ENCODE measurements at regions not wholly inside any gene's neighbourhood (a gene's known extent, or its start where the extent isn't known, plus 50 kb on each side); places are given as distances from the start of the nearest gene placed in this dataset.

DNA sequence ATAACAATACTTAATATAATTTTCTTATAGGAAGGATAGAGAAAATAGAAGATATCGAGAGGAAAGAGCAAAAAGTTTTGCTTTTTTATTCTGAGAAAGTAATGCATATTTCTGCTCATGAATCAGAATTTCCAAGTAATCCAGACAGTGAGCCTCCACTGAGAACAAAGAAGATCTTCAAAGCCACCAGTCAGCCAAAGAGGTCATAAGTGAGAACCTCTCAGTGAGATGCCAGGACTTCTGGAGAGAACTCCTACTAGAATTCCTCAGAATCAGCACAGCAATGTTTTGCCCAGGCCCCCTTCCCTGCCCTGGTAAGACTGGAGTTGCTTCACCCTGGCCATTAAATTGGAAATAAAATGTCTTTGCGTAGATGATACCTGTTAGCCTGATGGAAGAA lies 254.4 kb upstream of the FAT4 start:
- DNase-seq = no peak

- DNase-seq = no peak
Measured at GRCh38 chr4:125049711-125050110, 265.0 kb upstream of the FAT4 start.

DNA sequence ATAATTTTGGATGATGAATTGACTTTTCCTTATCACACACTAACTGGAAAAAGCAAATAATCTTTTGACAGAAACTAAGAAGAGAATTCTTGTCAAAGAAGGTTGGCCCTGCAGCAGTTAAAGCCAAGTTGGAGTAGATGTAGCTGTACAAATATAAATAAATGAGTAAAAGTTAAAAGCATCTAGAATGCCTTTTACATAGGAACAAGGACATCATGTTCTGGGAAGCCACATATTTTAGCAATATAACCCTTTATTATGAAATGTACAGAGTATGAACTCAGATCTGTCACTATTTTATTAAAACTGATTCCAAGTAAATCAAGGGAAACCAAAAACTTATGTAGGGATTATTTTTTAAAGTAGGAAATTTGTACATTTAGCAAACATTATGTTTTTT lies 269.4 kb upstream of the FAT4 start:
- no peak for DNase-seq

- DNase-seq = no peak
Measured at GRCh38 chr4:125044886-125045285, 269.9 kb upstream of the FAT4 start.

DNA sequence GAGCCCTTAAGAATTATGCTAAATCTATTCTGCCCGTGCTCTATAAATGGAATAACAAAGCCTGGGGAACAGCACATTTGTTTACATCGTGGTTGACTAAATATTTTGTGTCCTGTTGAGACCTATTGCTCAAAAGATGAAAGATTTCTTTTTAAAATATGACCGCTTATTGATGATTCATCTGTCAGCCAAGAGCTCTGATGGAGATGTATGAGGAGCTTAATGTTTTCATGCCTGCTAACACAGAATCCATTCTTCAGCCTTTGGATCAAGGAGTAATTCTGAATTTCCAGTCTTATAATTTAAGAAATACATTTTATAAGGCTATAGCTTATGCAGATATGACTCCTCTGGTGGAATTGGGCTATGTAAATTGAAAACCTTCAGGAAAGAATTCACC lies 271.3 kb upstream of the FAT4 start:
- DNase-seq = no peak

DNA sequence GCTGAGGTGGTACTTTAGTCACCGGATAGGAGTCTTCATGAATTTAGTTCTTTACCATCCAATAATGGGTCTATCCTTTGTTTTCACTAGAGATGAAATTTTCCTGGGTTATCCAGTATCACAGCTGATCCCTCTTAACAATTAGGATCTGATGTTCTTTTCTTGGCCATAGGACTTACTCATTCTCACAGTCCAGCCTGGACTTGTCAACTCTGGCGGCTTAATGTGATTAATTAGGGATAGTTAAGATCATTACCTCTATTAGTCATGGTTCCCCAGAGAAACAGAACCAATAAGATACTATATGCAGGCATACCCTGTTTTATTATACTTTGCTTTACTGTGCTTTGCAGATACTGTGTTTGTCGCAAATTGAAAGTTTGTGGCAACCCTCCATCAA lies 272.7 kb upstream of the FAT4 start:
- DNase-seq = no peak

GRCh38 chr4:125041372-125041930 lies 273.3 kb upstream of the FAT4 start:
- DNase-seq = no peak

DNA sequence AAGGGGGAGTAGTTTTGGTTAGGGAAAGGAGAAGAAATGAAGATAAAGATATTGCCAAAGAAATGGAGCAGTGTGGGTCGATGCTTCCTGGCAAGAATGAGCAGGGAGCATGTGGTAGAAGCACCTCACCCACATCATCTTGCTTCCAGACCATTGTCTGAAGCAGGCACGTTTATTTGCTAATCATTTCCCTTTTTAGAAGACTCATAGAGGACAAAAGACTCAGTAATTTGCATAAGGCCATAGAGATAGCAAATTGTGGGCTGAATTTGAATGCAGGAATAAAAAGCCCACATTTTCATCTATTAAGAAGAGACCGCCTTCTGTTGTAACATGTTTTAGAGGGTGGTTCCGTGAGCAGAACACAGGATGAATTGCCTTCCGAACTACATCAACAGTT lies 275.2 kb upstream of the FAT4 start:
- DNase-seq = no peak

- no peak for DNase-seq
Measured at GRCh38 chr4:125022855-125023501, 291.8 kb upstream of the FAT4 start.

GRCh38 chr4:125021189-125021588 lies 293.6 kb upstream of the FAT4 start:
- DNase-seq = no peak

DNA sequence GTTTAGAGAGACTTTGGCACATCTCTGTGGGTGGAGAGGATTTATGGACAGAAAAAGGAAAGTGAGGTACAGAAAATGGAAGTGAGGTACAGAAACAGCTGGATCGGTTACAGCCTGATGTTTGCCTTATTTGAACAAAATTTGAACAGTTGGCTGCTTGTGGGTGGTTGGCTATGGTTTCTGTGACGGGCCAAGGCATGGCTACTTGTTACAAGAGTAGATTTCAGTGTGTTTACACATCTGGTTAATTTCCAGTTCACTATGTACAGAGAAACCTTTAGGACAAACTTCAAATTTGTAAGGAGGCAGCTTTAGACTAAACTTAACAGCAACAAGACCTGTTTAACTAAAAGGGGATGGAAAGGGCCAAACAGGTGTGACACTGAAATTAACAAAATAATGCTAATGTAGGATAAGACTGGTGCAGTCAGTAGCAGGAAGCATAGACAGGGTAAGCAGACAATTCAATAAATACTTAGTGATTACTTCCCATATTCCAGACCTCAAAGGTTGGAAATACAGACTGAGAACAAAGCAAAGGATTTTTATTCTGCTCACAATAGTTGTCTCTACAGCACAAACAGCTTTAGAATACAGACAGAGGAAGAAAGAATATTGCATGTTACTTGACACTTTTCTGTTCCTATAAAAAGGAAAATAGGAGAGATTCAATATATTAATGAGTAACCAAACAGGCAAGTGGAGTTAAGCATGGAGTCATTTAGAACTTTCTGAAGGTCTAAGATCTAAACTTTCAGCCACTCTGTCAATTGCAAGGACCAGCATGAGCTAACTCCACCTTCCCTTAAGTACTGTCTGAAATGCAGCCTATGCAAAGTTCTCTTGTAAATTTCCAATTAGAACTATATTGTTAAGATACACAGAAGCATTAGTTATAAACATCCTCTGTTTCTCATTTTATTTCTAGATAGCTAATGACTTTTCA lies 294.4 kb upstream of the FAT4 start:
- DNase-seq = no peak

DNA sequence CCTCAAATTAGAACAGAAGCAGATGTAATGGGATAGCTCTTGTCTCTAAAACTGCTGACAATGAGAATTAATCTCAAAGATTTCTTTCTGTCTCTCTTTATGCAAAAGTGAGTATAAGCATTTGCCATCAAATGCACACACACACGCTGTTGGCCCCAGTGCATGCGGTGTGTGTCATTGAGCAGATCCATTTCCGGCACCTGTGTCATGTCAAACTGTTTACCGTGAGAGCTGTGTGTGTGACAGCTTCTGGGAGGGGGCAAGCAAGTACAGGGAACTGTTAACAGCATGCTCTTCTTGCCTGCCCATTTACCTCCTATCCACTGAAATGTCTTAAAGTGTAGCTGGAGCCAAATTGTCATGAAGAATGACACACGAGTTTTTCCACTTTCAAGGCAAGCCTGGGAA lies 297.9 kb upstream of the FAT4 start:
- DNase-seq = no peak

- no peak for DNase-seq
Measured at GRCh38 chr4:125013891-125014290, 300.9 kb upstream of the FAT4 start.

- DNase-seq = no peak
Measured at GRCh38 chr4:125011646-125012045, 299.1 kb upstream of the ANKRD50 start.

DNA sequence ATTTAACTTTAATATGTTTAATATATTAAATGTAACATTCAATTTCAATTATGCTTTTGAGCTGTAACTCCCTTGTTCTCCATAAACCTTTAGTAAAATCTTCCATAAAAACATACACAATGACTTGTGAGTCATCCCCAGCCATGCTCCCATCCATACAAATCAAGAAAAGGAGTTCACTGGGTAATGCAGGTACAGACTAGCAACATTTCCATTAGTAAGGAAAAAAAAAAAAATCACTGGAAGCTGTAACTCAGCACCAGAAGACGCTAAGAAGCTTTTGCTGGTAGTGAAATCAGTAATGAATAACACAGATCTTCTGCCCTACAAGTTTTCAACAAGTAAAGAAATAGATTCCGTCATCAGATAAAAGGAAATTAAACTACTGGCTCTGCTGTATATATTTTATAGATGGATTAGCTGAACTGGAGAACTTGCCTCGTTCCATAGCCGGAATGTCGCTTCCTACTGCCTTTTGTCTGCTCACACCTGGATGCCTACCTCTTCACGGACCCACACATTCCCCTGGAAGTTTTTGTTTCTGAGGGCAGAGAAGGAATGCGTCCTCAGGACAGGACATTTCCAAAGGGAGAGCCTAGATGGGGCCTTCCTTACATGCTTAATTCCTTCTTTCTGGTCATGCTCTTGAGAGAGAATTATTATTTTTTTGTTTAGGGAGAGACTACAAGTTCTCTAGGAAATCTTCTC lies 298.4 kb upstream of the ANKRD50 start:
- DNase-seq = no peak

DNA sequence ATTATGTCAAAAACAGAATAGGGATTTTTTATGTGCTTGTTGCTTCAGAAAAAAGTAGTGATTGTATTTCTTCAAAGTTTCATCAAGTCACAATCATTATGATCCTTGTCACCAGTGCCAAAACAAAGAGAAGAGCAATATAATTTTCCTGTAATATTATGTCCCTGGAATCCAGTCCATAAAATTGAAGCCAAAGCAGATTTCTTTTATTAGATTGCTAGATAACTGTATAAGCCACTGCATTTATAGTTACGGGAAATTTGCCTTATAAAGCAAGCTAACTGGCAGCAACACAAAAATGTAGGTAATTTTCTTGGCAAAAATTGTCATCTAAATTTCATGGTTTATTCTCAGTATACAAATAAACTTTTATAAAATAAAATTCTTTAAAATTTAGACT lies 296.1 kb upstream of the ANKRD50 start:
- DNase-seq = no peak

- no peak for DNase-seq
Measured at GRCh38 chr4:125004676-125005075, 292.1 kb upstream of the ANKRD50 start.

- DNase-seq = no peak
Measured at GRCh38 chr4:125003840-125004239, 291.3 kb upstream of the ANKRD50 start.

DNA sequence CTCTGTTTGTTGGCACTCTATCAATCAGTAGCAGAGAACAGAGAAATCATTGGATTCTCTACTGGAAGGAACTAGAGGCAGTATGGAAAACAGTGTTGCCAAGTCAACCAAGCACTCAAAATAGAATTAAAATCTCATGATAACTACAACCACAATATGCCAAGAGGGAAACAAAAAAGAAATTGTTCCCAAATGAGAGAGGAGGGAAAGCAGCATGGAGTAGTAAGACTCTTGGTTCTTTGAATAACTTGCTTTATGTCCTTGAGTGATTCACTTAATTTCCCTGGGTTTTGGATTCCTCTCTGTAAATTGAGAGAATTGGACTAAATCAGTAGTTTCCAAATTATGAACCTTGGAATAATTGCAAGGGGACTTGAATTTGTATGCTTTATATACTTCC lies 285.5 kb upstream of the ANKRD50 start:
- no peak for DNase-seq

DNA sequence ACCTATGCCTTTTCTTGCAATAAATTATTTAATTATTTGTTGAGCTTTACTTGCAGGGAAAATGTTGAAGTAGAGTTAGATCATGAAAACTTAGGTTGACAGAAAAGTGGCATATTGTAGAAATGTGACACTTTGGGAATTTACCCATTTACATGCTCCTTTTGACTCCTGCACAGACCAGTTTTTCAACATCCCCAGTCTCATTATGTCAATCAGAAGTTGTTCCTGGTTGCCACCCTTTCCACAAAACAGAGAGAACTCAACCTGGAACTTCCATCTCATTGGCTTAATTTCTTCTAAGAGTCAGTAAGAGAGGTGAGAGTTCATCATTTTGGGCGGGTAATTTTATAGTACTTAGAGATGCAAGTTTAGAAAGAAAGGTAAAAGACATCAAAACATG lies 284.6 kb upstream of the ANKRD50 start:
- no peak for DNase-seq

- no peak for DNase-seq
Measured at GRCh38 chr4:124993838-124994237, 281.3 kb upstream of the ANKRD50 start.

- DNase-seq = no peak
Measured at GRCh38 chr4:124990398-124990797, 277.9 kb upstream of the ANKRD50 start.

- no peak for DNase-seq
Measured at GRCh38 chr4:124980276-124980752, 267.8 kb upstream of the ANKRD50 start.

All from NCI-H2227 treated with DMSO at 0.1 percent for 48 hours (cell line).